HG02970 (cell line): ENCODE measurements at regions not wholly inside any gene's neighbourhood (a gene's known extent, or its start where the extent isn't known, plus 50 kb on each side); places are given as distances from the start of the nearest gene placed in this dataset.

Experiments
- ATAC-seq: cut with Tn5 transposase; IDR thresholded peaks from one replicate; pipeline ENCODE4 v1.9.1; 2021; ENCODE audit warnings: mild to moderate bottlenecking, moderate library complexity, moderate number of reproducible peaks; ENCODE audit not compliant: unreplicated experiment, low FRiP score

GRCh38 chr5:160918386-160918785, 66.4 kb upstream of the ATP10B start:
- no peak for ATAC-seq

GRCh38 chr5:160906090-160906489, 54.1 kb upstream of the ATP10B start:
- no peak for ATAC-seq

GRCh38 chr5:160905285-160905684, 53.3 kb upstream of the ATP10B start:
- ATAC-seq, result no peak

- ATAC-seq, result no peak
Observed at GRCh38 chr5:160904591-160904990, 52.6 kb upstream of the ATP10B start.

GRCh38 chr5:160903551-160903950, 51.5 kb upstream of the ATP10B start:
- ATAC-seq, result no peak

- no peak for ATAC-seq
Observed at GRCh38 chr5:160903076-160903475, 51.1 kb upstream of the ATP10B start.
